Islet precursor cell (in vitro differentiated cells): ENCODE measurements at regions not wholly inside any gene's neighbourhood (a gene's known extent, or its start where the extent isn't known, plus 50 kb on each side); places are given as distances from the start of the nearest gene placed in this dataset.
"Not testable (repeated sequence)": the region's sequence is repeated elsewhere in the genome, so short reads cannot be mapped to it uniquely, and the experiment has no call there.

Experiments
- DNase-seq: peaks from one replicate; pipeline ENCODE4 v3.0.0-alpha.2; 2018

GRCh38 chr6:53446151-53446550 lies 97.4 kb upstream of the ELOVL5 start:
- DNase-seq, result no peak

- no peak for DNase-seq
These were observed 93.0 kb upstream of the ELOVL5 start for GRCh38 chr6:53441761-53442160.

- DNase-seq, result no peak
These were observed 92.3 kb upstream of the ELOVL5 start for GRCh38 chr6:53441035-53441493.

GRCh38 chr6:53440336-53440945 lies 91.7 kb upstream of the ELOVL5 start:
- DNase-seq, result no peak

- DNase-seq, result no peak
These were observed 90.8 kb upstream of the ELOVL5 start for GRCh38 chr6:53439556-53439955.

GRCh38 chr6:53437557-53438202 lies 88.9 kb upstream of the ELOVL5 start:
- DNase-seq, result peak; percentile 62

- DNase-seq, result no peak
These were observed 88.0 kb upstream of the ELOVL5 start for GRCh38 chr6:53436526-53437303.

GRCh38 chr6:53433951-53434285 lies 85.2 kb upstream of the ELOVL5 start:
- no peak for DNase-seq

- DNase-seq, result no peak
These were observed 84.7 kb upstream of the ELOVL5 start for GRCh38 chr6:53433261-53433950.

- no peak for DNase-seq
These were observed 83.8 kb upstream of the ELOVL5 start for GRCh38 chr6:53432318-53433161.

GRCh38 chr6:53431704-53432103 lies 83.0 kb upstream of the ELOVL5 start:
- no peak for DNase-seq

GRCh38 chr6:53429401-53429800 lies 80.7 kb upstream of the ELOVL5 start:
- DNase-seq, result no peak

- DNase-seq, result no peak
These were observed 80.1 kb upstream of the ELOVL5 start for GRCh38 chr6:53428886-53429285.

GRCh38 chr6:53426667-53427270 lies 78.0 kb upstream of the ELOVL5 start:
- DNase-seq, result no peak

GRCh38 chr6:53426117-53426516 lies 77.4 kb upstream of the ELOVL5 start:
- no peak for DNase-seq

GRCh38 chr6:53424976-53425718 lies 76.4 kb upstream of the ELOVL5 start:
- DNase-seq, result no peak

GRCh38 chr6:53424300-53424699 lies 75.5 kb upstream of the ELOVL5 start:
- no peak for DNase-seq

- DNase-seq, result not testable (repeated sequence)
These were observed 74.8 kb upstream of the ELOVL5 start for GRCh38 chr6:53423560-53423959.

- no peak for DNase-seq
These were observed 70.3 kb upstream of the ELOVL5 start for GRCh38 chr6:53419026-53419425.

GRCh38 chr6:53418288-53418687 lies 69.5 kb upstream of the ELOVL5 start:
- no peak for DNase-seq

GRCh38 chr6:53417141-53417540 lies 68.4 kb upstream of the ELOVL5 start:
- no peak for DNase-seq
